ENCODE measurements at regions not wholly inside any gene's neighbourhood (a gene's known extent, or its start where the extent isn't known, plus 50 kb on each side); places are given as distances from the start of the nearest gene placed in this dataset.

DNA sequence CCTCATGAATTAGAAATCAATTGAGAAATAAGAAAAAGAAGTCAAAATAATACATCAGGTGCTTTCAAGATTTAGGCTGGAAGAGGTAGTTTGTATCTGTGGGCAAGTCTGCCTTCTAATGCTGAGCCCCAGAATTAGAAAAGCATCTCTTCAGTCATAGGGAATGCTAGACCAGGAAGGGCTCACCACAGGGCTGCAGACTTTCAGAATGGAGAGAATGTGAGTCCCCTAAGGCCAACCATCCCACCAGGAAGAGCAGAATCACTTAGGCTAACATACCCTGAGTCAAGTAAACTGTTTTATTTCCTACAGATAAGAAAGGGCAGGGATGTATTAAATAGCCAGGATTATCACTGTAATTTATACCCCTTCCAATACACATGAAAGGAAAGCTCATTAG lies 510.2 kb downstream of the RNF144B start:
- no peak for TF ChIP-seq EP300 (IDR thresholded peaks at IDR 0.05; ENCODE audit: borderline replicate concordance)
- TF ChIP-seq TAF1 (IDR thresholded peaks at IDR 0.05; ENCODE audit: low read depth): no peak
- no peak for TF ChIP-seq EGR1 (IDR thresholded peaks at IDR 0.05)
- no peak for TF ChIP-seq CREB1 (IDR thresholded peaks at IDR 0.05; ENCODE audit: low read depth)
- no peak for TF ChIP-seq TCF12 (IDR thresholded peaks at IDR 0.05; ENCODE audit: low read depth)
- TF ChIP-seq YY1 (IDR thresholded peaks at IDR 0.05; ENCODE audit: low read depth): no peak
- no peak for TF ChIP-seq CEBPB (IDR thresholded peaks at IDR 0.05)
- TF ChIP-seq FOXM1 (IDR thresholded peaks at IDR 0.05; ENCODE audit: borderline replicate concordance, low read depth): no peak
- TF ChIP-seq, protein P1, sequence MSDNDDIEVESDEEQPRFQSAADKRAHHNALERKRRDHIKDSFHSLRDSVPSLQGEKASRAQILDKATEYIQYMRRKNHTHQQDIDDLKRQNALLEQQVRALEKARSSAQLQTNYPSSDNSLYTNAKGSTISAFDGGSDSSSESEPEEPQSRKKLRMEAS (IDR thresholded peaks at IDR 0.05): no peak
- no peak for TF ChIP-seq TEAD4 (IDR thresholded peaks at IDR 0.05)
- no peak for TF ChIP-seq ZBTB7A (IDR thresholded peaks at IDR 0.05; ENCODE audit: low read depth)
- TF ChIP-seq, protein P2, sequence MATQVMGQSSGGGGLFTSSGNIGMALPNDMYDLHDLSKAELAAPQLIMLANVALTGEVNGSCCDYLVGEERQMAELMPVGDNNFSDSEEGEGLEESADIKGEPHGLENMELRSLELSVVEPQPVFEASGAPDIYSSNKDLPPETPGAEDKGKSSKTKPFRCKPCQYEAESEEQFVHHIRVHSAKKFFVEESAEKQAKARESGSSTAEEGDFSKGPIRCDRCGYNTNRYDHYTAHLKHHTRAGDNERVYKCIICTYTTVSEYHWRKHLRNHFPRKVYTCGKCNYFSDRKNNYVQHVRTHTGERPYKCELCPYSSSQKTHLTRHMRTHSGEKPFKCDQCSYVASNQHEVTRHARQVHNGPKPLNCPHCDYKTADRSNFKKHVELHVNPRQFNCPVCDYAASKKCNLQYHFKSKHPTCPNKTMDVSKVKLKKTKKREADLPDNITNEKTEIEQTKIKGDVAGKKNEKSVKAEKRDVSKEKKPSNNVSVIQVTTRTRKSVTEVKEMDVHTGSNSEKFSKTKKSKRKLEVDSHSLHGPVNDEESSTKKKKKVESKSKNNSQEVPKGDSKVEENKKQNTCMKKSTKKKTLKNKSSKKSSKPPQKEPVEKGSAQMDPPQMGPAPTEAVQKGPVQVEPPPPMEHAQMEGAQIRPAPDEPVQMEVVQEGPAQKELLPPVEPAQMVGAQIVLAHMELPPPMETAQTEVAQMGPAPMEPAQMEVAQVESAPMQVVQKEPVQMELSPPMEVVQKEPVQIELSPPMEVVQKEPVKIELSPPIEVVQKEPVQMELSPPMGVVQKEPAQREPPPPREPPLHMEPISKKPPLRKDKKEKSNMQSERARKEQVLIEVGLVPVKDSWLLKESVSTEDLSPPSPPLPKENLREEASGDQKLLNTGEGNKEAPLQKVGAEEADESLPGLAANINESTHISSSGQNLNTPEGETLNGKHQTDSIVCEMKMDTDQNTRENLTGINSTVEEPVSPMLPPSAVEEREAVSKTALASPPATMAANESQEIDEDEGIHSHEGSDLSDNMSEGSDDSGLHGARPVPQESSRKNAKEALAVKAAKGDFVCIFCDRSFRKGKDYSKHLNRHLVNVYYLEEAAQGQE (IDR thresholded peaks at IDR 0.05; ENCODE audit: low read depth): no peak
- no peak for TF ChIP-seq NFIC (IDR thresholded peaks at IDR 0.05)
- TF ChIP-seq RAD21 (IDR thresholded peaks at IDR 0.05; ENCODE audit: low read depth): no peak

DNA sequence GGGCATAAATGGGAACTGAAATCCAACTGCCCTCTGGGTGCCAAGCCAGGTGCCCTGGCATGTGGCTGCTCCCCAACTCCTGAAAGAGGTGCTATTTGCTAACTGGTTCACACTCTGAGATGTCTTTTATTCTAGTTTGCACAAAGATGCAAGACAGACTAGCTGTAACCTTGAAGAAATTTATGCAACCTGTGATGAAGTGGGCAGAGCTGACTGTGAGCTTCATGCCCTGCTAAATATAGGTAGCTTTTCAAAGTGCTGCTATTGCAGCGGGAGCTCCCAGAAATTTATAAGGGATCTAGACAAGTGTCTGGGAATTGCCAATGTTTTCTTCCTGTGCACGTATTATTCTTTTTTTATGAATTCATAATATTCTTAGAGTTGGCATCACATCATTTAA lies 517.5 kb downstream of the RNF144B start:
- TF ChIP-seq EP300 (IDR thresholded peaks at IDR 0.05; ENCODE audit: borderline replicate concordance) (no peak), RAD21 (IDR thresholded peaks at IDR 0.05; ENCODE audit: low read depth) (no peak), FOXM1 (IDR thresholded peaks at IDR 0.05; ENCODE audit: borderline replicate concordance, low read depth) (no peak)

DNA sequence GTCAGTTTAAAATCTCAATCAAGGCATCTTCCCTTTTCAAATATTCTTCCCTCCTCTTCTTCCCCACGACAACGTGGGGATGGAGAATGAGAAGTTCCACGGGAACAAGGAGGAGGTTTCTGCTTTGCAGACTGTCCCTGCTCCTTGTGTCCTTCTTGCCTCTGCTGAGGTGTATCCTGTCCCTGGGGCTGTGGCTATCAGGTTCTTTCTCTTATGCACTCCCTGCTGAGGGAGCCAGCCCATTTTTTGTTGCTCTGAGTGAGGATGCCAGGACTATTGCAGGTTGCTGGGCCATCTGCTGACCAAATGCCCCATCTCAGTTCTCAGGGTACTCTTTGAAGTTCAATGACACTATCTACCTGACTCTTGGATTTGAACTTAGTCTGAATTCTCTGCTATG lies 533.6 kb downstream of the RNF144B start:
- TF ChIP-seq, protein P3, sequence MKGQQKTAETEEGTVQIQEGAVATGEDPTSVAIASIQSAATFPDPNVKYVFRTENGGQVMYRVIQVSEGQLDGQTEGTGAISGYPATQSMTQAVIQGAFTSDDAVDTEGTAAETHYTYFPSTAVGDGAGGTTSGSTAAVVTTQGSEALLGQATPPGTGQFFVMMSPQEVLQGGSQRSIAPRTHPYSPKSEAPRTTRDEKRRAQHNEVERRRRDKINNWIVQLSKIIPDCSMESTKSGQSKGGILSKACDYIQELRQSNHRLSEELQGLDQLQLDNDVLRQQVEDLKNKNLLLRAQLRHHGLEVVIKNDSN (IDR thresholded peaks at IDR 0.05): no peak
- TF ChIP-seq, protein P1 (IDR thresholded peaks at IDR 0.05): no peak
- TF ChIP-seq TAF1 (IDR thresholded peaks at IDR 0.05; ENCODE audit: low read depth): no peak
- no peak for TF ChIP-seq CREB1 (IDR thresholded peaks at IDR 0.05; ENCODE audit: low read depth)
- TF ChIP-seq EGR1 (IDR thresholded peaks at IDR 0.05): no peak
- no peak for TF ChIP-seq CEBPB (IDR thresholded peaks at IDR 0.05)
- no peak for TF ChIP-seq EP300 (IDR thresholded peaks at IDR 0.05; ENCODE audit: borderline replicate concordance)
- TF ChIP-seq FOXM1 (IDR thresholded peaks at IDR 0.05; ENCODE audit: borderline replicate concordance, low read depth): no peak
- no peak for TF ChIP-seq TCF12 (IDR thresholded peaks at IDR 0.05; ENCODE audit: low read depth)
- TF ChIP-seq ZBTB7A (IDR thresholded peaks at IDR 0.05; ENCODE audit: low read depth): no peak
- no peak for TF ChIP-seq NFIC (IDR thresholded peaks at IDR 0.05)
- TF ChIP-seq RAD21 (IDR thresholded peaks at IDR 0.05; ENCODE audit: low read depth): no peak
- TF ChIP-seq, protein P2 (IDR thresholded peaks at IDR 0.05; ENCODE audit: low read depth): no peak
- no peak for TF ChIP-seq YY1 (IDR thresholded peaks at IDR 0.05; ENCODE audit: low read depth)
- no peak for TF ChIP-seq TEAD4 (IDR thresholded peaks at IDR 0.05)

GRCh38 chr6:18931086-18931485 lies 543.9 kb downstream of the RNF144B start:
- no peak for TF ChIP-seq ZBTB7A (IDR thresholded peaks at IDR 0.05; ENCODE audit: low read depth)

DNA sequence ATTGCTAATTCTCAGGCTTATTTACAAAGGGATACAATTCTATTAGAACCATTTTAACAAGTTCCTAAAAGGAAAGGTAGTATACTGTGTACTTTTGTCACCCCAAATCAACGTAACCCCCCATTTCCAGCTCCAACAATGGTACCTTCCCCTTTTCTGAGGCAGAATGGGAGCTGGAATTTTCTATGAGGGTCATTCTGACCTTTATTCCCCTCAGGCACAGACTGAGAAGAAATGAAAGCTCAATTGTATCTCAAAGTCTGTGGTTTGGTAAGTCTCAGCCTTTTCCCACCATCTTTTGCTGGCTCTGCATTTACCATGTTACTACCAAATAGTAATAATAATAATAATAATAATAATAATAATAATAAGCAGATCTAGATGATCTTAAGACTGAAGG lies 571.0 kb downstream of the RNF144B start:
- TF ChIP-seq YY1 (IDR thresholded peaks at IDR 0.05; ENCODE audit: low read depth): no peak
- no peak for TF ChIP-seq EGR1 (IDR thresholded peaks at IDR 0.05)
- TF ChIP-seq TEAD4 (IDR thresholded peaks at IDR 0.05): no peak
- no peak for TF ChIP-seq RAD21 (IDR thresholded peaks at IDR 0.05; ENCODE audit: low read depth)
- TF ChIP-seq, protein P1 (IDR thresholded peaks at IDR 0.05): no peak

GRCh38 chr6:18961566-18961965 lies 574.4 kb downstream of the RNF144B start:
- TF ChIP-seq TCF12 (IDR thresholded peaks at IDR 0.05; ENCODE audit: low read depth): no peak
- no peak for TF ChIP-seq FOXM1 (IDR thresholded peaks at IDR 0.05; ENCODE audit: borderline replicate concordance, low read depth)
- TF ChIP-seq, protein P3 (IDR thresholded peaks at IDR 0.05): no peak
